ENCODE measurements at regions not wholly inside any gene's neighbourhood (a gene's known extent, or its start where the extent isn't known, plus 50 kb on each side); places are given as distances from the start of the nearest gene placed in this dataset.

DNA sequence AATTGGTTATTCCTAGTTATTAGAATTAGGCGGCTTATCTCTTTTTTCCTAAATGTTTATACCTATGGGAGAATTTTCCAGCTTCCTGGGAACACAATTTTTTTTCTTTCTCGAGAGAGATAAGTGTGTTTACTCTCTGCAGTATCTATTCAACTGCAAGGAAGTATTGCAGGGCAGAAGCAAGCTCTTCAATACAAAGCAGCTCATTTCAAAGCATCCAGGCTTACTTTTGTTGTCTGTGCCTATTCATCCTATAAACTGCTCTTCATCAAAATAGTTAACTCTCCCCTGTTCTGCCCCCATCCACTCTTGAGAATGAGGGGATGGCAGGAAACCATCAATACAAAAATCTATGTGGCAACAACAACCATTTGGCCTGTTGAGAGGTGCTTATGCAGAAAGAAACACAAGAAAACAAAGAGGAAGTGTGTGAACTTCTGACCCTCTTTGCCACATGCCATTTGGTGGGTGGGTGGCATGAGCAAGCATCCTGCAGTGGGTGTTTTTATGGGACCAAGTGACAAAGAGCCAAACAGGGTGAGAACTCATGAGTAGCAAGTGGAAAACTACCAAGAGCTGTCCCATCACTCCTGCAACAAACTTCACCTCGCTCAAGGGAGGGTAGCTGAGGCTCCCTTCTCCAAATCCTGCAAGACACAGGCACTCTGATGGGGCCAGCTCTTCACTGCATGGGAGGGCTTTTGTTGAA lies 50.6 kb upstream of the MRPS6 start:
- peak; percentile 25 to 29 for DNase-seq

GRCh38 chr21:34021726-34022125 lies 51.7 kb upstream of the MRPS6 start:
- no peak for DNase-seq

GRCh38 chr21:34020983-34021553 lies 52.3 kb upstream of the MRPS6 start:
- no peak for DNase-seq

DNA sequence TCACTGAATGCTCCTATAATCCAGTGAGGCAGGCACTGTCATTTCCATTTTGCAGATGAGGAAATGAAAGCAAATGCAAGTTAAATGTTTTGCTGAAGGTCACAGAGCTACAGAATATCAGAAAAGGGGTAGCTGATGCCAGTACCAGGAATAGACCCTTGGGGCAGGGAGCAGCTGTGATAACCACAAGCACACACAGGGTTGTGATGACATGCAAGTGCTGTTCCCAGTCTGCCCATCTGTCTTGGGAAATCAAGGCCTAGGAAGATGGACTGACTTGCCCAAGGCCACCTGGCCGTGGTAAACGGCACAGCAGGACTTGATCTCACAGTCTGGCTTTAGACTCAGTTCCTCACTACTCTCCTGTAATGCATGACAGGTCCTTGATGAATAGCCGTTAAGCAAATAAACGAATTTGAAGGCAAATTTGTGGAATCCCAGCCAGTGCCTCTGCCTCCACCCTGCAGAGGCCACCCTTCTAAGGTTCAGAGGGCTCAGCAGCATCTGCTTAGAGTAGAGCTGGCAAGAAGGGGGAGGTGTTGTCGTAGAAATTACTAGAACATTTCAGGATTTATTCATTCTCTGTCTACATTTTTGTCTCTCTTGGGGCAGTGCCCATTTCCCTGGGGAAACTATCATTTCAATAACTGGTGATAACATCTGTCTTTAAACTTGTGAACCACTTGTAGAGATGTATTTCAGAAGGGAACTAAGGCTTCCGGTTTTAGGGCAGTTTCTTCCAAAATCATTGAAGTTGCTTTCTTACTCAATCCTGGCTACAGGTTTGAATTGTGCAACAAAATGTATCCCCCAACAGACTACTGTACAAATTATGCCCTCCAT lies 53.2 kb upstream of the MRPS6 start:
- peak in 1 of 2 donors; percentile 22 for DNase-seq

DNA sequence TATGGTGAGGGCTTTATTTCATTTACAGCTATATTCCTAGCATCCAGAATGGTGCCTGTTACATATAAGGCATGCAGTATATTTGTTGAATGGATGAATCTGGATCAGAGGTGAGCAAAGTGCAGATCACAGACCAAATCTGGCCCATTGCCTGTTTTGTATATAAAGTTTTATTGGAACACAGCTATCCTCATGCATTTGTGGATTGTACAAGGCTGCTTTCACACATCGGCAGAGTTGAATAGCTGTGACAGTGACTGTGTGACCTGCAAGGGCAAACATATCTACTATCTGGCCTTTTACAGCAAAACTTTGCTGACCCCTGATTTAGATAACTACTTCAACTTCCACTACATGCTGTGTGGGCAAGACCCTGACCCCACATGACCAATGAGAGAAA lies 54.0 kb upstream of the MRPS6 start:
- DNase-seq, result no peak

GRCh38 chr21:34018910-34019309 lies 54.5 kb upstream of the MRPS6 start:
- DNase-seq, result no peak

GRCh38 chr21:34018185-34018584 lies 55.2 kb upstream of the MRPS6 start:
- DNase-seq, result no peak

GRCh38 chr21:34017039-34017961 lies 56.1 kb upstream of the MRPS6 start:
- no peak for DNase-seq

DNA sequence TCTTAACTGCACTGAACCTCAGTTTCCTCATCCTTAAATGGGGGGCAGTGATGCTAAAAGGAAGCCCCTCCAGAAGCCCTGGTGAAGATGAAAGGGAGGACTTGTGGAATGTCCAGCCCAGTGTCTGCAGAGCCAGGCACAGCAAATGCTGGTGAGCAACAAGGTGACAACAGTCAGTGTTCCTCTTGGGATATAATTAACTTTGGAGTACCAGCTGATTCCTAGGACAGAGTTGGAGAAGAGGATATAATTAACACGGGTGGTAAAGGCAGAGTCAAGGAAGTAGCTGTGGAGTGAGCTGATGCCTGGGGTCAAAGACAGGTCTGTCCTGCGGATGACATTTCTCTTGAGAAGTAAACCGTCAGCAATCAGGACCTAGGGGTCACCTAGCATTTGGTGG lies 60.7 kb upstream of the MRPS6 start:
- no peak for DNase-seq

- no peak for DNase-seq
These were observed 61.7 kb upstream of the MRPS6 start for GRCh38 chr21:34011660-34012059.

GRCh38 chr21:34009193-34009592 lies 64.2 kb upstream of the MRPS6 start:
- DNase-seq, result no peak

DNA sequence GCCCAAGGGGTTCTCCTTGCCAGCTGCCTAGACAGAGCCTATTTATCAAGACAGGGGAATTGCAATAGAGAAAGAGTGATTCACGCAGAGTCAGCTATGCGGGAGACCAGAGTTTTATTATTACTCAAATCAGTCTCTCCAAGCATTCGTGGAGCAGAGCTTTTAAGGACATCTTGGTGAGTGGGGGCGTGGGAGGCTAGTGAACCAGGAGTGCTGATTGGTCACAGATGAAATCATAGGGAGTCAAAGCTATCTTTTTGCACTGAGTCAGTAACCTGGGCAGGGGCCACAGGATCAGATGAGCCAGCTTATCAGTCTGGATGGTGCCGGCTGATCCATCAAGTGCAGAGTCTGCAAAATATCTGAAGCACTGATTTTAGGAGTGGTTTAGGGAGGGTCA lies 64.8 kb upstream of the MRPS6 start:
- no peak for DNase-seq

GRCh38 chr21:34006611-34007168 lies 66.7 kb upstream of the MRPS6 start:
- DNase-seq, result no peak

- no peak for DNase-seq
These were observed 68.4 kb upstream of the MRPS6 start for GRCh38 chr21:34004974-34005373.

- DNase-seq, result no peak
These were observed 69.1 kb upstream of the MRPS6 start for GRCh38 chr21:34004013-34004938.

- DNase-seq, result no peak
These were observed 70.0 kb upstream of the MRPS6 start for GRCh38 chr21:34003428-34003827.

GRCh38 chr21:34000375-34000774 lies 73.0 kb upstream of the MRPS6 start:
- DNase-seq, result no peak

DNA sequence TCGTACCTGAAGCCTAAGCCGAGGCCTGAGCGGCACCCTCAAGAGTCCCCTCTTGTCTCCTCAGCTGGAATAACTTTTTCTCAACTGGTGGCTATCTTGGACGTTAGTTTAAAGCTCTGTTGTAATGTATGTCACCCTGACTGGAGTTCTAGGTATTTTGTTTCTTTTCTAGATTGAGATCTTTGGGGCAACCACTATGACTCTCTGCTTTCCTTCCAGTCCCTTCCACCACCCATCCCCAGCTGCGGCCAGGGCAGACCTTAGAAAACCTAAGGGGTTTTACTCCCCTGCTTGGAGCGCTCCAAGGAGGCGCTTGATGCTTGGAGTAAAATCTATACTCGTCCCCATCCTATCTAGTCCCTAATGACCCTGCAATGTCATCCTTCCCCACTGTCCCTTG lies 74.6 kb upstream of the MRPS6 start:
- no peak for DNase-seq

- DNase-seq, result peak in 1 of 2 donors; percentile 32
These were observed 75.0 kb upstream of the MRPS6 start for GRCh38 chr21:33998402-33998801.

GRCh38 chr21:33997436-33997835 lies 75.9 kb upstream of the MRPS6 start:
- DNase-seq, result no peak

DNA sequence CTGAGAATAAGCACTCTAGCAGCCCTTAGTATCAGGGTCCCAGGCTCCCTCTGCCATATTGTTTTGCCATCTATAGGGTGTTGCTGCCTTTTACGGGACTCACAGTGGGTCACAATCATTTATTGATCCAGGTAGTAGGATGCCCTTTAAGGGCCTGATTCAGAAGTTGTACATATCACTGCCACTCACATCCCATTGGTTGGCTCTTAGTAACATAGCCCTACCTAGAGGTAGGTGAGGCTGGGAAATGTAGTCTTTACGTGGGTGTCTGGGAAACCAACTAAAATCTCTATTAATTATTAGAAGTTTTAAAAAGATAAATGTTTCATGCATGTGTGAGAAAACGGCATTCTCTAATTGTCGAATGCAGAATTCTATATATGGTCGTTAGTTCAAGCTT lies 78.8 kb upstream of the ATP5PO start:
- DNase-seq, result no peak

Measured in CD4-positive, alpha-beta T cell treated with Interferon alpha-2 for 1 hour (primary cell).